Ishikawa (cell line): ENCODE measurements at regions not wholly inside any gene's neighbourhood (a gene's known extent, or its start where the extent isn't known, plus 50 kb on each side); places are given as distances from the start of the nearest gene placed in this dataset.

Experiments
- EP300 ChIP-seq: IDR thresholded peaks from 2 replicates; pipeline ENCODE4 v1.6.1; 2012; ENCODE audit warnings: borderline replicate concordance
- RAD21 ChIP-seq: IDR thresholded peaks from 2 replicates; pipeline ENCODE4 v1.6.1; 2012; ENCODE audit warnings: low read depth
- ZBTB7A ChIP-seq: IDR thresholded peaks from 2 replicates; pipeline ENCODE4 v1.6.1; 2012; ENCODE audit warnings: low read depth

GRCh38 chr1:38330799-38331198, 284.2 kb upstream of the POU3F1 start:
- TF ChIP-seq RAD21 (no peak), ZBTB7A (no peak), EP300 (no peak)
